GM12864 (cell line): ENCODE measurements at regions not wholly inside any gene's neighbourhood (a gene's known extent, or its start where the extent isn't known, plus 50 kb on each side); places are given as distances from the start of the nearest gene placed in this dataset.

ENCODE experiments used
- DNase-seq: peaks from one replicate; pipeline ENCODE4 v3.0.0-alpha.2; 2011; ENCODE audit warnings: low read depth
- H3K4me3 ChIP-seq: 2 replicates; pipeline ENCODE4 v1.5.1; 2011; ENCODE audit warnings: mild to moderate bottlenecking, low read depth, low read length, control low read depth
- CTCF ChIP-seq: IDR thresholded peaks from 2 replicates; pipeline ENCODE4 v1.5.1; 2011; ENCODE audit warnings: low read depth, mild to moderate bottlenecking, moderate library complexity, low read length, control low read depth, inconsistent platforms; ENCODE audit errors: missing control alignments

- DNase-seq = no peak
These were observed 135.3 kb downstream of the C1D start for GRCh38 chr2:67927501-67927900.

GRCh38 chr2:67930156-67930555 is 132.6 kb downstream of the C1D start:
- no peak overlapping the region for H3K4me3 ChIP-seq
- TF ChIP-seq CTCF = no peak
- no peak for DNase-seq

More at GRCh38 chr2:67927501-67927900, 135.3 kb downstream of the C1D start:
- no peak for TF ChIP-seq CTCF
- H3K4me3 ChIP-seq = no peak overlapping the region

- TF ChIP-seq CTCF = no peak
- no peak overlapping the region for H3K4me3 ChIP-seq
- no peak for DNase-seq
These were observed 125.8 kb downstream of the C1D start for GRCh38 chr2:67936969-67937368.

GRCh38 chr2:67938053-67938452 is 124.8 kb downstream of the C1D start:
- no peak for DNase-seq
- no peak overlapping the region for H3K4me3 ChIP-seq
- no peak for TF ChIP-seq CTCF

- DNase-seq = no peak
- H3K4me3 ChIP-seq = no peak overlapping the region
- no peak for TF ChIP-seq CTCF
These were observed 117.7 kb downstream of the C1D start for GRCh38 chr2:67945056-67945455.

- DNase-seq = no peak
- no peak overlapping the region for H3K4me3 ChIP-seq
- no peak for TF ChIP-seq CTCF
These were observed 116.9 kb downstream of the C1D start for GRCh38 chr2:67945940-67946339.

GRCh38 chr2:67948057-67948456 is 114.7 kb downstream of the C1D start:
- H3K4me3 ChIP-seq = no peak overlapping the region
- DNase-seq = no peak
- no peak for TF ChIP-seq CTCF
